Skin of body (tissue), 1 donor: ENCODE measurements at regions not wholly inside any gene's neighbourhood (a gene's known extent, or its start where the extent isn't known, plus 50 kb on each side); places are given as distances from the start of the nearest gene placed in this dataset.
A peak's percentile ranks its signal among the peaks of the same experiment; 100 is the strongest.

Experiments used
- DNase-seq: peaks from one replicate; lab custom pipeline; 2025; lab: John Stamatoyannopoulos, UW

GRCh38 chrX:113124693-113125092, 284.1 kb upstream of the AMOT start:
- no peak for DNase-seq

- no peak for DNase-seq
Measured at GRCh38 chrX:113075521-113075920, 234.9 kb upstream of the AMOT start.

GRCh38 chrX:113059714-113060113, 219.1 kb upstream of the AMOT start:
- DNase-seq, result no peak

- DNase-seq, result no peak
Measured at GRCh38 chrX:113058634-113059033, 218.0 kb upstream of the AMOT start.

- DNase-seq, result no peak
Measured at GRCh38 chrX:113048896-113049295, 208.3 kb upstream of the AMOT start.

- DNase-seq, result no peak
Measured at GRCh38 chrX:113048480-113048879, 207.8 kb upstream of the AMOT start.

- DNase-seq, result no peak
Measured at GRCh38 chrX:113033966-113034680, 193.5 kb upstream of the AMOT start.

- no peak for DNase-seq
Measured at GRCh38 chrX:113019958-113020357, 179.3 kb upstream of the AMOT start.

GRCh38 chrX:113009837-113010236, 169.2 kb upstream of the AMOT start:
- DNase-seq, result no peak

- no peak for DNase-seq
Measured at GRCh38 chrX:113009029-113009428, 168.4 kb upstream of the AMOT start.

- DNase-seq, result no peak
Measured at GRCh38 chrX:113001836-113002235, 161.2 kb upstream of the AMOT start.

- DNase-seq, result no peak
Measured at GRCh38 chrX:112997991-112998390, 157.4 kb upstream of the AMOT start.

GRCh38 chrX:112991801-112992200, 151.2 kb upstream of the AMOT start:
- DNase-seq, result no peak

- DNase-seq, result no peak
Measured at GRCh38 chrX:112979879-112980278, 139.2 kb upstream of the AMOT start.

GRCh38 chrX:112968351-112969133, 127.9 kb upstream of the AMOT start:
- DNase-seq, result no peak

- no peak for DNase-seq
Measured at GRCh38 chrX:112967903-112968302, 127.3 kb upstream of the AMOT start.

- no peak for DNase-seq
Measured at GRCh38 chrX:112967341-112967740, 126.7 kb upstream of the AMOT start.

GRCh38 chrX:112961981-112962380, 121.3 kb upstream of the AMOT start:
- no peak for DNase-seq

- DNase-seq, result no peak
Measured at GRCh38 chrX:112947981-112948615, 107.5 kb upstream of the AMOT start.

GRCh38 chrX:112946227-112946626, 105.6 kb upstream of the AMOT start:
- DNase-seq, result no peak

GRCh38 chrX:112945826-112946225, 105.2 kb upstream of the AMOT start:
- no peak for DNase-seq

GRCh38 chrX:112941209-112941837, 100.7 kb upstream of the AMOT start:
- DNase-seq, result peak; percentile 1
